K562 (cell line): ENCODE measurements at regions not wholly inside any gene's neighbourhood (a gene's known extent, or its start where the extent isn't known, plus 50 kb on each side); places are given as distances from the start of the nearest gene placed in this dataset.

Experiments
- ATAC-seq: fragments of 200-7000 bp; cut with Tn5 transposase; 3 replicates; pipeline ENCODE4 v1.9.1; 2020; ENCODE audit warnings: moderate library complexity
- BruUV-seq: library from RNA; stranded (reverse); fragments of 400-500 nt; replicated peaks from 2 replicates; lab custom pipeline; 2021; lab: Mats Ljungman, UMichigan
- CTCF ChIA-PET: fragments of 300-600 bp; formaldehyde crosslinking; extraction: SDS; loops from one replicate; lab custom pipeline; 2021; ENCODE audit warnings: low intra/inter-chr PET ratio; lab: Yijun Ruan, JAX
- POLR2A ChIA-PET: fragments of 300-600, 350-650 bp; sonication (Branson Sonifier 250); formaldehyde crosslinking; extraction: SDS; loops from one replicate; lab custom pipeline; 2021; ENCODE audit warnings: antibody characterized with exemption, inconsistent platforms; lab: Yijun Ruan, JAX
- DNase-seq, 4 experiments: peaks; one replicate each; pipeline versions ENCODE4 v3.0.0 to v3.0.0-alpha.2; 2011 to 2018; ENCODE audit warnings: low spot score in 3 of 4, mixed read lengths in 3 of 4; ENCODE audit errors: extremely low read depth in 1 of 4
- FAIRE-seq: peaks from 2 replicates; lab custom pipeline; 2011; peaks lifted over from hg19 to GRCh38; lab: Jason Lieb, UNC
- H2AFZ ChIP-seq: 2 replicates; pipeline ENCODE4 v1.6.0; 2011; ENCODE audit warnings: low read depth, low read length, control low read depth, inconsistent platforms
- H3K27ac ChIP-seq: fragments of 200-600 bp; 3 replicates; pipeline ENCODE4 v1.8.0; 2011; ENCODE audit warnings: low read depth, mild to moderate bottlenecking, control low read depth, inconsistent platforms, low read length, moderate library complexity, mixed read lengths; ENCODE audit errors: extremely low read depth
- H3K27me3 ChIP-seq, 2 experiments: fragments of 300-600 bp in 1 of 2; 2 replicates in 1 of 2; 3 replicates in 1 of 2; pipeline versions ENCODE4 v1.6.0 to v1.8.0; 2011; ENCODE audit warnings: inconsistent platforms in 2 of 2, low read length in 2 of 2, mild to moderate bottlenecking in 1 of 2, mixed read lengths in 1 of 2, moderate library complexity in 1 of 2; ENCODE audit not compliant: control insufficient read depth in 2 of 2, insufficient read depth in 2 of 2
- H3K36me3 ChIP-seq: fragments of 300-600 bp; 3 replicates; pipeline ENCODE4 v1.8.0; 2011; ENCODE audit warnings: mild to moderate bottlenecking, low read length, inconsistent platforms; ENCODE audit not compliant: control insufficient read depth, insufficient read depth
- H3K4me1 ChIP-seq, 2 experiments: fragments of 200-600 bp in 1 of 2; replicated peaks in 1 of 2; 2 replicates in 1 of 2; 3 replicates in 1 of 2; pipeline versions ENCODE4 v1.5.1 to v1.8.0; 2011; ENCODE audit warnings: inconsistent platforms in 2 of 2, low read length in 2 of 2, mild to moderate bottlenecking in 1 of 2, mixed read lengths in 1 of 2, moderate library complexity in 1 of 2; ENCODE audit not compliant: control insufficient read depth in 2 of 2, insufficient read depth in 2 of 2
- H3K4me2 ChIP-seq: 2 replicates; pipeline ENCODE4 v1.6.1; 2011; ENCODE audit warnings: low read length, control low read depth, inconsistent platforms, mixed read lengths; ENCODE audit not compliant: insufficient read depth
- H3K4me3 ChIP-seq: fragments of 200-600 bp; sonication (generic), shearing (Covaris generic); 2 replicates; pipeline ENCODE4 v1.5.1; 2016; ENCODE audit warnings: control low read depth, inconsistent platforms
- H3K79me2 ChIP-seq: fragments of 200-600 bp; 3 replicates; pipeline ENCODE4 v1.8.0; 2011; ENCODE audit warnings: low read length, inconsistent platforms; ENCODE audit not compliant: control insufficient read depth, insufficient read depth
- H3K9ac ChIP-seq, 2 experiments: 2 replicates each; pipeline versions ENCODE4 v1.6.0 to v1.6.1; 2011; ENCODE audit warnings: low read depth in 2 of 2, low read length in 2 of 2, control low read depth in 1 of 2, inconsistent platforms in 1 of 2, mild to moderate bottlenecking in 1 of 2, mixed read lengths in 1 of 2; ENCODE audit not compliant: insufficient read depth in 1 of 2
- H3K9me1 ChIP-seq: one replicate; pipeline ENCODE4 v1.6.0; 2011; ENCODE audit warnings: inconsistent platforms, mild to moderate bottlenecking, low read length, moderate library complexity; ENCODE audit not compliant: control insufficient read depth, insufficient read depth
- H3K9me3 ChIP-seq: replicated peaks from 2 replicates; pipeline ENCODE4 v1.5.1; 2011; ENCODE audit warnings: low read depth, low read length, inconsistent platforms; ENCODE audit not compliant: control insufficient read depth, insufficient read depth
- H4K20me1 ChIP-seq: replicated peaks from 2 replicates; pipeline ENCODE4 v1.6.1; 2011; ENCODE audit warnings: low read length, inconsistent platforms, mixed read lengths; ENCODE audit not compliant: control insufficient read depth, insufficient read depth
- HNRNPK ChIP-seq: fragments of 200-400 bp; formaldehyde crosslinking; IDR thresholded peaks from one replicate; pipeline ENCODE4 v1.6.1; 2018; ENCODE audit warnings: mild to moderate bottlenecking, low read depth, low read length; ENCODE audit not compliant: poor library complexity, severe bottlenecking
- MCM2 ChIP-seq: fragments of 450-650 bp; IDR thresholded peaks from 2 replicates; pipeline ENCODE4 v1.6.1; 2017; ENCODE audit warnings: low read depth, mild to moderate bottlenecking
- RBM25 ChIP-seq: fragments of 200-400 bp; formaldehyde crosslinking; IDR thresholded peaks from 2 replicates; pipeline ENCODE4 v1.6.1; 2018; ENCODE audit warnings: low read length, low read depth, moderate library complexity; ENCODE audit not compliant: severe bottlenecking
- ZBTB17 ChIP-seq: fragments of 450-650 bp; formaldehyde crosslinking; IDR thresholded peaks from 2 replicates; pipeline ENCODE4 v1.4.0; 2020; ENCODE audit warnings: mild to moderate bottlenecking
- ZFP36 ChIP-seq: fragments of 150-350 bp; IDR thresholded peaks from 2 replicates; pipeline ENCODE4 v1.6.1; 2018; ENCODE audit warnings: low read length, low read depth; ENCODE audit not compliant: partially characterized antibody
- ZMIZ1 ChIP-seq, 2 experiments: fragments of 150-350 bp in 1 of 2; IDR thresholded peaks; 2 replicates each; pipeline ENCODE4 v1.6.1; 2012 to 2016; ENCODE audit warnings: low read depth in 2 of 2, low read length in 2 of 2, mild to moderate bottlenecking in 1 of 2, moderate library complexity in 1 of 2
- ZNF280B ChIP-seq: fragments of 250-450 bp; sonication (Bioruptor Pico); IDR thresholded peaks from 2 replicates; pipeline ENCODE4 v1.5.1; 2021; ENCODE audit warnings: mild to moderate bottlenecking
- WGBS: fragments of 100-300 bp; shearing (Covaris generic); methylation state at CpG from one replicate; pipeline ENCODE4 v1.1.6; 2016; ENCODE audit warnings: low coverage, mixed read lengths; ENCODE audit not compliant: insufficient coverage; ENCODE audit errors: missing lambda C conversion rate; 5-methylcytosine and 5-hydroxymethylcytosine counted together
- in situ Hi-C: fragments of 300-500 bp; cut with MboI; formaldehyde crosslinking; loops from 4 replicates; pipeline ENCODE4 v1.15.0; 2018; ENCODE audit warnings: inconsistent platforms, mixed read lengths
- intact Hi-C: fragments of 100-400 bp; cut with micrococcal nuclease; formaldehyde crosslinking; loops from 2 replicates; pipeline ENCODE4 v1.14.2; 2022

- no peaks in the 10 kb centered on the region; a peak in 1 of 5 replicates for H3K4me1 ChIP-seq
- intact Hi-C loops, result no loop called here
- no peak overlapping the region for H3K27ac ChIP-seq
- H3K4me3 ChIP-seq, result no peak overlapping the region
- DNase-seq, result no peak
- H3K9me1 ChIP-seq, result no peaks in the 10 kb centered on the region
- no peaks in the 10 kb centered on the region for H3K36me3 ChIP-seq
- FAIRE-seq, result no peak
- no peak overlapping the region for H3K9ac ChIP-seq
- WGBS, result 0% methylated on average over 2 of the region's 2 CpGs
- ChIA-PET CTCF (no interaction called here), POLR2A (interaction anchor here (0.8 kb wide), 1 partner anchor 433 kb away, joined by 4 read pairs; no protein-coding TSS in a partner anchor)
- in situ Hi-C loops, result no loop called here
- ATAC-seq, result no peak
- TF ChIP-seq MCM2 (no peak), ZNF280B (CRISPR knock-in tag) (0 out of 2 replicates have a peak, but pooled peaks have one; percentile 25), ZBTB17 (CRISPR knock-in tag) (no peak), ZFP36 (no peak), RBM25 (peak; percentile 61), ZMIZ1 (IDR thresholded peaks at IDR 0.05; ENCODE audit: low read depth in 2 of 2, low read length in 2 of 2) (no peak), HNRNPK (no peak)
- TF ChIP-seq, all 486 proteins: peak for 2
- Histone ChIP-seq H3K27me3 (peaks cover 0 to 9% of the 10 kb centered on the region in 2 experiments; a peak in 3 of 5 replicates), H2AFZ (no peak overlapping the region), H4K20me1 (no peaks in the 10 kb centered on the region), H3K4me2 (no peak overlapping the region), H3K9me3 (no peaks in the 10 kb centered on the region), H3K79me2 (no peaks in the 10 kb centered on the region)
- BruUV-seq, result no TSS peak
These were observed 130.0 kb downstream of the PROX1 start for GRCh38 chr1:214117780-214118179.
